ENCODE measurements at regions not wholly inside any gene's neighbourhood (a gene's known extent, or its start where the extent isn't known, plus 50 kb on each side); places are given as distances from the start of the nearest gene placed in this dataset.

DNA sequence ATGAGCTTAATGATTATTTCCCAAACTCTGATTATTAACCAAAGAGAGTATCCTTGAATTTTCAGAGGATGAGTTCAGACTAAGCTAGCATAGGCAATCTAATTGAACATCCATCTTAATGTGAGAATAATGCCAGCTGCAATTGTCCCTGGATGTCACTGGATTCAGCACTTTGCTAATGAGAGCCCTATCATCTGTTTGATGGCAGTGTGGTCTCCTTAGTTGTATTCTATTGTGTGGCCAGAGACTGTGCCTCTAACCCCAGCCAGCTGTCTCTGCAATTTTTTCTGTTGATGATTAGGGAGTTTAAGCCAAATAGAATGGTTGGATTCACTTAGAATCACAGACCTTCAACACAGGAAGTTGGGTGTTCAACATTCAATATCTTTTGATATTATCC is 1249.5 kb downstream of the FAM181B start:
- no peak overlapping the region for H3K27ac ChIP-seq (ENCODE audit: low read depth, low read length)

DNA sequence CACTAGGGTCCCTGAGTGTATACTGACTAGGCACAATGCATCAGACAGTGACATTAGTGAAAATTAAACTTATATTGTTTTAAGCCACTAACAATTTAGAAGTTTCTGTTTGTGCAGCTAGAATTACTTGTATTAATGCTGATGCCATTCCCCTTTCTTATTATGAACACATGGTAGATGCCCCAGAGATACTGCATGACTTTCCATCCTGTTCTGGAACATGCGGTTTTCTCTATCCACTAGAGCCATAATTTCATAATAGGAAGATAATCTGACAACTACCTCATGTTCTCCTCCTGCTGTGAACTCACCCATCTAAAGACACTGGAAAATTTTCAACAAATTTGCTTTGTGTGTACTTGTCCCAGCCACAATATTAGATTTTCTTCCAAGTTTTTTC is 1256.4 kb downstream of the FAM181B start:
- H3K27ac ChIP-seq (ENCODE audit: low read depth, low read length), result no peak overlapping the region
- 73 to 85% (median 82%) methylated on average over 1 of the region's 1 CpG for WGBS, 3 donors

DNA sequence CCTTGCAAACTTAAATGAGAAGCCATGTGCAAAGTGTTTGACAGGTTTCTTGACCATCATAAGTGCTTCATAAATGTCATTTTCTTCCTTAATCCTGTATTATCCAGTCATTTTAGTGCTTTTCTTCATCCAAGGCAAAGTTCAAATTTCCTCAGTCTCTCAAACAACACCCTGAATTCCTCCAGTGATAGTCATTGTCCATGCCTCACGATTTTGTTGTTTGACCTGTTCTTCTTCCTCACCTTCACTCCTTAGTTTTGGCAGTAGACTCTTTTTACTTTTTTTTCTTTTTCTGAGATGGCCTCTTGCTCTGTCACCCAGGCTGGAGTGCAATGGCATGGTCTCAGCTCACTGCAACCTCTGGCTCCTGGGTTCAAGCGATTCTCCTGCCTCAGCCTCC is 1257.3 kb downstream of the FAM181B start:
- no peak overlapping the region for H3K27ac ChIP-seq (ENCODE audit: low read depth, low read length)
- 78 to 81% (median 81%) methylated on average over 2 of the region's 2 CpGs for WGBS, 3 donors

DNA sequence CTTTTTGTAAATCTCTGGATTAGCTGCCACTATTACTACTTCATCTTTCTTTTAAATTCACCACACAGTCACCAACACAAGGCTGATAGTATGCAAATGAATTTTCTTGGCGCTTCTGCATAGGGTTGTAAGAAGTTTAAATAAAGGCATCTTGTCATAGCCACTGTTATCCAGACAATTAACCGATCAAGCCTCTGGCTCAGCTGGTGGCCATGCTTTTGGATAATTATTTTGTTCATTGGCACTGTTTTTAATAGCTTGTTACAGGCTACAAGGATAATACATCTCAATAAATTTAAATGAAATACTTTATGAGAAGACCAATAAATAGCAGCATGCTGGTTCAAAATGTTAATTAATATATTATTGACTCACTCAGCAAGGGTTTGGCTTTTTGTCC is 1261.0 kb downstream of the FAM181B start:
- 43 to 70% (median 65%) methylated on average over 2 of the region's 2 CpGs for WGBS, 3 donors
- no peak overlapping the region for H3K27ac ChIP-seq (ENCODE audit: low read depth, low read length)

DNA sequence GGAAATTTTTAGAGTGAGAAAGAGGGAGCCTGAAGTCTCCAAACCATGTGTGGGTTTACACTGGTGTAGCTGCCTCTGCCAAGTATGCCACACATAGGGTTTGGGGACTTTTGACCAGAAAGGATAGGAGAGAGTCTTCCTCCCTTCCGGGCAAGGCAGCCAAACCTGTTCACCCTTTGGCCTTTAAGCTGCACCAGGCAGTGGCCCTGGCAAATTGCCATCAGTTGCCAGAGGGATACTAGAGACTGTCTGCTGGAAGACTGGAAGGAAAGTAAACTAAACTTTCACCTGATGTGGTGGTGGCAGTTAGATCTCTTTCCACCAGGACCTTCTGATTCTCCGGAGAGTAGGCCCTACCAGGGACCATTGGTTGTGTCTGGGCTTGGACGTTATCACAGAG is 1263.2 kb downstream of the FAM181B start:
- no peak overlapping the region for H3K27ac ChIP-seq (ENCODE audit: low read depth, low read length)
- 69 to 80% (median 74%) methylated on average over 3 of the region's 3 CpGs for WGBS, 3 donors

DNA sequence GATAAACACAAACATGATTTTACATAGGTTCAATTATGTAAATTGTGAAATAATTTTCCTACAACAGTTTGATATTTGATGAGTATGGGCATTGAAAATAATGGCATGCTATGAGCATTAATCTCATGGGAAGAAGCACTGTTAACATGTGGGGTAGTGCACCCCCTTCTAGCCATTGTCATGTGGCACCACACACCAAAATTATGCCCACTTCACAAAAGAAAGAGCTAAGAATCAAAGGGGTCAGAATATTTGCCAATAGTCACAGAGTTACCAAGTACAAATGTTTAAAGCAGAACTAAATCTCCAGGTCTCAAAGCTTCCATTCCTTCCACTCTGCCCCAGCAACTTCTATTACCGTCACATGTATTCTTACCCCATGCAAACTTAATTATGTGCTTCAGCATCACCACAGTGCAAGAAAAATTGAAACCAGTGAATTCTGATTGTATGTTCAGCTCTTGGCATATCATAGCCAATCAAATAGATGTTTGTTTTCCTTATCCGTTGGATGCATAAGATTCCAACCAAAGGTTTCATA is 1273.8 kb downstream of the FAM181B start:
- 47 to 90% (median 83%) methylated on average over 2 of the region's 2 CpGs for WGBS, 3 donors
- no peak overlapping the region for H3K27ac ChIP-seq (ENCODE audit: low read depth, low read length)

DNA sequence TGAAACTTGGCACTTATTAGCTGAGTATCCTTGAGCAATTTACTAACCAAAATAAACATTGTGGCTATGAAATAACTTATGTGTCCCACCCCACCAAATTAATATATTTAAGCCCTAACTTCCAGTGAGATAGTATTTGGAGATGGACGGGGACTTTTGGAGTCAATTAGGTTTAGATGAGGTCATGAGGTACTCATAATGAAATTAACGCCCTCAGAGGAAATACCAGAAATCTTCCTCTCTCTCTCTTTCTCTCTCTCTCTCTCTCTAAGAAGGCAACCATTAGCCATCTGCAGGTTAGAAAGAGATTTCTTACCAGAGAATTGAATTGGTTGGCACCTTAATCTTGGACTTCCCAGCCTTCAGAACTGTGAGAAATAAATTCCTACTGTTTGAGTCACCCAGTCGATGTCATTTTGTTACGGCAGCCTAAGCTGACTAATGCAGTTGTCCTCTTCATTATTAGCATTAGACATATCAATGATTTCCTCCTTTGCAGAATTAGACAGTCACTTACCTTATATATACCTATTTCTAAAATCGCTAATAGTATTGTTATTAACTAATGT is 1284.0 kb downstream of the FAM181B start:
- 73 to 82% (median 77%) methylated on average over 5 of the region's 5 CpGs for WGBS, 3 donors
- no peak overlapping the region for H3K27ac ChIP-seq (ENCODE audit: low read depth, low read length)

DNA sequence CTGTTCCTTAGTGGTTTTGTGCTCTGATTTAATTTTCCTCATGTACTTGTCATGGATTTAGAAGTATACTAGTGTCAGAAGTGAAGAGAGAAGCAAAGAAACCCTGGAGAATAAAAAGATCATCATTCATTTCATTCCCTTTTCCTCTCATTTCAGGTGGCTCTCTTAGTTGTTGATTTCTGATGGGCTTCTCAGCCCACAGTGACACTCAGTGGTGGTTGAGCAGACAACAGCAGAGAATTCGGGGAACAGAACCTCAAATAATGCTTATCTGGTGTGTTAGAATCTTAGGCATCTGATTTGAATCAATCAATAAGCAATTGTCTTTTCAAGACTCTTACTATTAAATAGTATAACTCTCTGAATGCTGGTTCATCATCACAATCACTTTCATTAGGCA is 1289.4 kb downstream of the FAM181B start:
- WGBS, 3 donors, result 40 to 53% (median 45%) methylated on average over 1 of the region's 1 CpG
- no peak overlapping the region for H3K27ac ChIP-seq (ENCODE audit: low read depth, low read length)

DNA sequence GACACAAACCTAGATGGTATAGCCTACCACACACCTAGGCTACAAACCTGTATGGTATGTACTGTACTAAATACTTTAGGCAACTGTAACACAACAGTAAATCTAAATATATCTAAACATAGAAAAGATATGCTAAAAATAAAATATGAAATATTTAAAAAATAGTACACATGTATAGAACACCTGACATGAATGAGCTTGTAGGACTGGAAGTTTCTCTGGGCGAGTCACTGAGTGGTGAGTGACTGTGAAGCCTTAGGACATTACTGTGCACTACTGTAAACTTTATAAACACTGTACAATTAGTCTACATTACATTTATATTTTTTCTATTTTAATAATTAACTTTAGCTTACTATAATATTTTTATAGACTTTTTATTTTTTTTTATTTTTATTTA is 1301.3 kb downstream of the FAM181B start:
- WGBS, 3 donors, result 84 to 94% (median 94%) methylated on average over 1 of the region's 1 CpG
- no peak overlapping the region for H3K27ac ChIP-seq (ENCODE audit: low read depth, low read length)

DNA sequence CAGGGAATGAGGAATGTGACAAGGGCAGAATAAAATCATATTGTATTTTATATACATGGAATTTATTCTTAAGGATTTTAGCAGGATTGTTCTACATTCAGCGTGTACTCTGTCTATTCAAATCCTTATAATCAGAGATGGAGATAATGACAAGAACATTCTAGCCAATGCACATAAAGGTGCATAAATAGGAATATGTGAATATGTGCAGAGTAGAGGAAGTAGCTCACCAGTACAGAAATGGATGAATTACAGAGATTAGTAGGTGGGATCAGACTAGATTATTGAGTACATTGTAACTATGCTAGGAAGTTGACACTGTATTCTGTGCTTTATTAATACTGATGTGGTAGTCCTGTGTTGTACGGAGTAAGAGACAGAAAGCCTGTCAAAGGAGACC is 1308.8 kb downstream of the FAM181B start:
- 87 to 92% (median 90%) methylated on average over 2 of the region's 2 CpGs for WGBS, 3 donors
- no peak overlapping the region for H3K27ac ChIP-seq (ENCODE audit: low read depth, low read length)

DNA sequence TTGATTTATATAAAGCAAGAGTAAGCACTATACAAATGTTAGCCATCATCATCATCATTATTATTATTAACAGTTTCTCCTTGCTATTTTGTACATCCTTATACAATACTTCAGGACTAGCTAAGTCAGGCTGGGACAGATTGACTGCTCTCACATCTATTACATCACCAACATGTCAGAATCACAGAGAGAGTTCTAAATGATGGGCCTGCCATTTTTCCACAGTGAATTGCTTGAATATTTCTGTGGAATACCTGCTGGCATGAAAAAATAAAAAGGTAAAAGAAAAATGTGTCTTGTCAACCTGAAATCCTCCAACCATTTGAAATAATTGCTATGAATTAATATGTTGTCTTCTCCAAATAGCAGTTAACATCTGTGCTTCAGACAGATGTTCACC is 1311.3 kb downstream of the FAM181B start:
- no peak overlapping the region for H3K27ac ChIP-seq (ENCODE audit: low read depth, low read length)

DNA sequence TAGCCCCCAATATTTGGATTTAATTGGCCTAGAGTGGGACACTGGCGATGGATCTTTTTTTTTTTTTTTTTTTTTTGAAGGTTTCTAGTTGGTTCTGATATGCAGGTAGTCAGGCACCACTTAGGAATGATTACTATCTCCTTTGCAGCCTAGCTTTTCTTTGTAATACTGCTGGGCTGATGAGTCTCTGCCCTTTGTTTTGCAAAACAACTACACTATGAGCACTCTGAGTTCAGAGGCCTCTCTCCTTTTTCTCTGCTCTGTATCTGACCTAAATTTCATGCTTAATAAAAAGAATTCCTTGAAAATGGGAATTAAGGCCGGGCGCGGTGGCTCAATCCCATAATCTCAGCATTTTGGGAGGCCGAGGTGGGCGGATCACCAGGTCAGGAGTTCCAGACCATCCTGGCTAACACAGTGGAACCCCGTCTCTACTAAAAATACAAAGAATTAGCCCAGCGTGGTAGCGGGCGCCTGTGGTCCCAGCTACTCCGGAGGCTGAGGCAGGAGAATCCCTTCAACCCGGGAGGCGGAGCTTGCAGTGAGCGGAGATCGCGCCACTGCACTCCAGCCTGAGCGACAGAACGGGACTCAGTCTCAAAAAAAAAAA is 1312.3 kb downstream of the FAM181B start:
- WGBS, 3 donors, result 93% methylated on average over 18 of the region's 18 CpGs
- H3K27ac ChIP-seq (ENCODE audit: low read depth, low read length), result no peak overlapping the region

DNA sequence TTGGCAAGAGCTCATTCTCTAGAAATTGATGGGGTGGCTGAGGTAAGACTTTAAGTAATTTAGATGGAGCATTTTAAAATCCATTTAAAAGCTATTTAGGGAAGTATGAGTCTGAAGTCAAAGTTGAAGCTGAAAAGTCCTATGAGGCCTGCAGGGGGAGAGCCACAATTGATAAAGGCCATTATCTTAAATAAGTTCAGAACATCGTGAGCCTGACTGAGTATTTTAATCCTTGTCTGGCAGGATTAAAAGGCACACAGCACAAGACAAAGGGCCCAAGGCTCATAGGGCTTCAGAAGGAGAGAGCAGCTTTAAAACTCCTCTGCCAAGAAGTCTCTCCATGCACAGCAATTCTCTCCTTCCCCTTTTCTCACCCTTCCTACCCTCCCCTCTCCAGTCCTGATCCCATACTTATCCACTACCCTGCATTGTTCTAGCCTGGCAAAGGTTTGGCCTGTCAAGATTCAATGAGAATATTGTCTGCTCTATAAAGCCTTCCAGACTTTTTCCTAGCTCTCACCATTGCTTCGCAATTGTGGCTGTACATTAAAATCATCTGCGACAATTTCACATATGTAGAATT is 1312.9 kb downstream of the FAM181B start:
- WGBS, 3 donors, result 69 to 79% (median 71%) methylated on average over 3 of the region's 3 CpGs
- no peak overlapping the region for H3K27ac ChIP-seq (ENCODE audit: low read depth, low read length)

DNA sequence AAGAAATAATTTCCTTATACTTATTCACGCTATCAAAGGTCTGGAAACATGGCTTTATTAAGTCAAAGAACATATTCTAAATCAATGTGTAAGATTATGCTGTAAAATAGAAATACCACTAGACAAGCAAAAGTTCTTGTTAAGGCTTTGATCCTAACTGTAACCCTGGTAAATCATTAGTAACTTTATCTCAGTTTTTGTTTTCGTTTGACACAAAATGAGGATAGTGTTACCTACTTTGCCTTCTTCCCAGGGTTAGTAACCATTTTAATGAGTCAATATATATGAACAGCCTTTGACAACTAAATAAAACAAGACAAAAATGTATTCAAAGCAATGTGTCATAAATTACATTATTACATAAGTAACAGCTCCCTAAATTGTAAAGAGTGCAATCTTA is 1336.3 kb downstream of the FAM181B start:
- no peak overlapping the region for H3K27ac ChIP-seq (ENCODE audit: low read depth, low read length)
- WGBS, 3 donors, result 25 to 66% (median 62%) methylated on average over 2 of the region's 2 CpGs

DNA sequence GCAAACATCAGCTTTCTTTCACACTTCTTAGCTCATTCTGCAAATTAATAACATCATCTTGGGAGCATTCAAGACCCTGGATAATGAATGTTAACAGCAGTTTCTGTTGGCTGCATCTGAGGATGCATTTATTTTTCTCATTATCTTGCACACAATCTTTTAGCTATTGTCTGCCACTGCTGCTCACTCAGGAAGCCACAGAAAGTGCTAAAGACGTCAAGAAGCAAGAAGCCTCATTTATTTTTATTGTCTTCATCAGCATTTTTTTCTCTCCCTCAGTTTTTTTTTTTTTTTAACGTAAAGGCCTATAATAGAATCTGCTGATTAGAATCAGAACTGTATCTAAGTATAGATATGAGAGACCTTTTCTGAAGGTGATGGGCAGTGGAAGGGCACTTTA is 1339.4 kb downstream of the FAM181B start:
- WGBS, 3 donors, result 21 to 57% (median 33%) methylated on average over 2 of the region's 2 CpGs
- no peak overlapping the region for H3K27ac ChIP-seq (ENCODE audit: low read depth, low read length)

DNA sequence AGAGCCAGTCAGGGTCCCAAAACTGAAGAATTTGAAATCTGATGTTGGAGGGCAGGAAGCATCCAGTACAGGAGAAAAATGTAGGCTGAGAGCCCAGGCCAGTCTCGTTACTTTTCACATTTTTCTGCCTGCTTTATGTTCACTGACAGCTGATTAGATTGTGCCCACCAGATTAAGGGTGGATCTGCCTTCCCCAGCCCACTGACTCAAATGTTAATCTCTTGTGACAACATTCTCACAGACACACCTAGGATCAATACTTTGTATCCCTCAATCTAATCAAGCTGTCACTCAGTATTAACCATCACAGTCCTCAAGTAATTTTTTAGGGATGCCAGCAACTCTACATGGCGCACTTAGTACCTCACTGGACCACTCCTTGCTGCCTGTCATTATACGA is 1345.3 kb downstream of the FAM181B start:
- 52 to 80% (median 79%) methylated on average over 3 of the region's 3 CpGs for WGBS, 3 donors
- no peak overlapping the region for H3K27ac ChIP-seq (ENCODE audit: low read depth, low read length)

DNA sequence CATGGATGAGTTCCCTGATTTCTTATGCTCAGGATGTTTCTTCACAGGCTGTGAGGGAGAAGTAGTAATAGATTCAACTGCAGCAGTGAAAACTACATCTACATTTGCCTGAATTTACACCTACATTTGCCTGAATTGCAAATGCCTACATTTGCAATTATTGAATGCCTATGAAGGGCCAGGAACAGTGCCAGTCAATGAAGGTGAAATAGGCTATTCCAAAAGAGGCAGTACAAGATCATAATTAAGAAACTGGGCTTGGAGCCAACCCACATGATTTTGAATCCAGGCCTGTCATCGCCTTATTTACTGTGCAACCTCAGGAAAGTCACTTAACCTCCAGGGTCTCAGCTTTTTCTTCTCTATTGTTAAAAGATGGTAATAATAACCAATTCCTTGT is 1353.3 kb downstream of the FAM181B start:
- WGBS, 3 donors, result 42 to 73% (median 67%) methylated on average over 1 of the region's 1 CpG
- H3K27ac ChIP-seq (ENCODE audit: low read depth, low read length), result no peak overlapping the region

DNA sequence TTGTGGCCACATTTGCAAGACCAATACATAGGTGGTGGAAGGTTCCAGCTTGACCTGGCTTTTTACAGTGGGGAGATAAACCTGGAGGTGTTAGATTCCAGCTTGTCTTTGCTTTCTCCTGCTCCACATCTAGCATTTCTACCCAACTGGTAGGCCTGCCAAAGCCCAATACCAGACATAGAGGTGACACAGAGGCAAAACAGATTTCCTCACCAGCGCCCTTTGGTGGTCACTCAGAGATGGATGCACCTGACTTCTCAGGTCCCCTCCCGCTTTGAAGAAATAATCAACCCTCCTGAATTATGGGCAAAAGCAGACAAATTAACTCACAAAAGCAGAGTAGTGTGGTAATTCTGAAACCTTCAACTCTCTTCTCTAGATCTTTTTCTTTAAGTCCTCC is 1356.2 kb downstream of the FAM181B start:
- no peak overlapping the region for H3K27ac ChIP-seq (ENCODE audit: low read depth, low read length)
- 57 to 85% (median 78%) methylated on average over 2 of the region's 2 CpGs for WGBS, 3 donors

DNA sequence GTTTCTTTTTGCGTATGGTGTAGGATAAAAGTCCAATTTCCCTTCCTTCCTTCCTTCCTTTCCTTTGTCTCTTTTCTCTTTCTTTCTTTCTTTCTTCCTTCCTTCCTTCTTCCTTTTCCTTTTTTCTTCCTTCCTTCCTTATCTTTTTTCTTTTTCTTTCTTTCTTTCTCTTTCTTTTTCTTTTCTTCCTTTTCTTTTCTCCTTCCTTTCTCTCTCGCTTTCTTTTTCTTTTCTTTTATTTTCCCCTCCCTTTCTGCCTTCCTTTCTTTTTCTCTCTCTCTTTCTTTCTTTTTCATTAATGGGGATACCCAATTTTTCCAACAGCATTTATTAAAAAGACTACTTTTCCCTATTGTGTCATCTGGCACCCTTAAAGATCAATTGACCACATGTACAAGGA is 1359.7 kb downstream of the FAM181B start:
- H3K27ac ChIP-seq (ENCODE audit: low read depth, low read length), result no peak overlapping the region
- 84 to 91% (median 85%) methylated on average over 2 of the region's 2 CpGs for WGBS, 3 donors

DNA sequence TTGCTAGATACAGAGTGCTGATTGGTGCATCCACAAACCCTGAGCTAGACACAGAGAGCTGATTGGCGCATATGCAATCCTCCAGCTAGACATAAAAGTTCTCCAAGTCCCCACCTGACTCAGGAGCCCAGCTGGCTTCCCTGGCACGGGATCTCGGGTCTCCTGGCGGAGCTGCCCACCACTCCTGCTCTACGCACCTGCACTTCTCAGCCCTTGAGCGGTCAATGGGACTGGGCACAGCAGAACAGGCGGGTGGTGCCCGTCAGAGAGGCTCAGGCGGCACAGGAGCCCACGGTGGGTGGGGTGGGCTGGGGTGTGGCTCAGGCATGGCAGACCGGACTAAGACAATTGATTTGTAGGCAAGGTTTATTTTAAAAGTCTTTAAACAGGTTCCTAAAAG is 1365.5 kb downstream of the FAM181B start:
- no peak overlapping the region for H3K27ac ChIP-seq (ENCODE audit: low read depth, low read length)
- WGBS, 3 donors, result 88 to 91% (median 91%) methylated on average over 11 of the region's 11 CpGs

All from adipose tissue (tissue), 3 donors.